Right renal cortex interstitium (tissue), 3 donors: ENCODE measurements at regions not wholly inside any gene's neighbourhood (a gene's known extent, or its start where the extent isn't known, plus 50 kb on each side); places are given as distances from the start of the nearest gene placed in this dataset.

Source experiments
- DNase-seq, 3 donors: peaks; one replicate each; pipeline ENCODE4 v3.0.0-alpha.2; 2013; ENCODE audit warnings: low read depth in 3 of 3, low spot score in 2 of 3

DNA sequence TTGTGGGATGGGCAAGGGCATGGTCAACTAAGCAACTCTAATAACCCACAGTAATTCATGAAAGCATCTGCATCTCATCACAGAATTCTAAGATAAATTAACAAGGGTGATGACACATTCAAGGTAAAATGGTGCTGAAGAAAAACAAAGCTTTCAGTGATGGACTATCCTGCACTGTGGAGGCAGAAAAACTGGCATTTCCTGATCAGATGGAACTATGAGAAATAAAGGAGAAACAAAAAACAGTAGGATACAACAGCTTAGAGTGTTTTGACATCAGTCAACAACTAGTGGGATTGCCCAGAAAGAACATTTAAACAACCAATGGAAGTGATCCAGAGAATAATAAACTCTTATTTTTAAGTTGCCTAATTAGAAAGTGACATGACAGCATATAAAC lies 327.0 kb downstream of the KLF5 start:
- DNase-seq = no peak

DNA sequence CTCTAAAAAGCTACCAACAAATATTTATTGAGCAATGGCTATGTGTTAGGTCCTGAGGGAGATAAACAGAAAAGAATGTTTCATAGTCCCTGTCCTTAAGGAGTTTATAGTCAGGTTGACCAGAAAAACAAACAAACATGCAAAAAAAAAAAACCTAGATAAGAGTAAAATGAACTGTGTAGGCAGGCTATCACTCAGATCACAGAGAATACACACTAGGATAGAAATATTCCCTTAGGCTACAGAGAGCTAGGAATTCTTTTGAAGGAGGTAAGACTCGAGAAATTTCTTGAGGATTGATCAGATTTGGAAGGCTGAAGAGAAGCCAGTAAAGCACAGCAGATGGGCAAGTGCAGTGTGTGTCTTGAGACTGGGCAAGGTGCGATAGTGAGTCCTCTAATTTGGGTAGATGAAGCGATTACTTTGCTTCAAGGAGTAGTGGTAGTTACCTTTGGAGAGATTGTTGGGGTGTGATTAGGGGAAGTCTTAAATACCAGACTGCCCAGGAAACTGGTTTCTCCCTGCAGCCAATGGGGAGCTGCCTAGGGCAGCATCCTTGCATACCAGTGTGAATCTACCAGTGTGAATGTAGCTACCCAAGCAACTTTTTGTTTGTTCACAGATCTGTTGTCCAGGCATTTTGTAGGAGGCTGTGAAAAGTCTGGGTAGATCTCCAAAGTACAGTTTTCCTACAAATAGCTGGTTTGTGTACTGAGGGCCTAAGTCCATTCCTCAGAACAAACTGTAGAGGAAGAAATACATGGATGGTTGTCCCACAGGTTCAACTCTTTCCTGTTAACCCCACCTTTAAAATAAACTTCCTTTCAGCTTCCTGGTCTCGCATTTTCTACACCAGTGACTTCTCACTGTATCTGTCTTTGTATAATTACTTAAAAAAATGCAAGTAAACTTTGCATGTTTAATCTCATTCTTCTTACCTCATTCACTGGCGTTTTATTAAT lies 314.1 kb downstream of the KLF5 start:
- DNase-seq = no peak

DNA sequence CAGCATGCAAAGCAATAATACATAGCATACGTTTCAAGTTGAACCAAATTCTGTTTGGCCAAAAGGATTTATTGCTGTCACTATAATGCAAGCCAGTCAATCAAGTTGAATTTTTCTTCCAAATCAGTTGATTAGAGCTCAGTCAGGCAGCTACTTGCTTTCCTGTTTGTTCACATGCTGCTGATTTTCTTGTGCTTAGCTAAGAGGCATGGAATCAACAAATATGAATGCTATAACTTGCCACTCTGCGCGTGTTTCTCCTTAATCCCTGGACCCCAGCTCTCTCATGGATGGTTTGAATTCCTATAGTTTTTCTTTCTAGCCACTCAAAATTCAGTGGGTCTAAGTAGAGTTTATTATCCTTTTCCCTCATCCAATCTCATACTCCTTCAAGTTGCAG lies 311.3 kb downstream of the KLF5 start:
- no peak for DNase-seq

DNA sequence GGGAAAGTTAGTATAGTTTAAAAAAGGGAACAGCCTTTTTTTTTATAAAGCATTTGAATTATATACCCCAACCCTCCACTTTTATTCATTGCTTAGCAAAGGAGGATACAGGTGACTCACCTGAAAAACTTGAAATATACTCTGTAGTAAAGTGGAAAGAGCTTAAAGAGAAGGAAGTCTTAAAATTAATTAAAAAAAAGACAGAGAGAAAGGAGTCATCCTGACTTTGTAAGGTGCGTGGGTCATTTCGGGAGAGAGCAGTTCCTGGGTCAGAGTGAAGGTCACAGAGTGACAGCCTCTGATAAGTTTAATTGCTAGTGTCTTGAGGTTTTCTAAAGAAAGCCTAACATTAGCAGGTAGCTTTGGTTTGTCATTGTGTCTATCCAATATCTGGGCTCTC lies 310.3 kb downstream of the KLF5 start:
- DNase-seq = no peak

DNA sequence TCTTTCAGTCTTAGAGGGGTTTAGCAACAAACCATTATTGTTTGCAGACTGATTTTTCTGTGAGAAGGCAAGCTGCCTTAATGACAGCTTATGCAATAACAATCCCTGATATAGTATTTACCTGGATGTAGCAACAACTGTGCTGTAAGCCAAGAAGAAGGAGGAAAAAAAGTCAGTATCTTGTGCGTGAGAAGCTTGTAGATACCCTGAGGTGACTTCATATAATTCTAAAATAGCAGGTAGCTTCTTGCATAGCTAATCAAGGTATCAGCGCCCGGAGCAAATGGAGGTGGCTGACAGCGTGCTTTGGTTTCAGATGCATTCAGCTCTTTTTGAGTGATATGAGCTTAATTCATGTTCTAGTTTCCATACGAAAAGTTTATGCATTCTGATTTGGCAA lies 309.8 kb downstream of the KLF5 start:
- DNase-seq = no peak

DNA sequence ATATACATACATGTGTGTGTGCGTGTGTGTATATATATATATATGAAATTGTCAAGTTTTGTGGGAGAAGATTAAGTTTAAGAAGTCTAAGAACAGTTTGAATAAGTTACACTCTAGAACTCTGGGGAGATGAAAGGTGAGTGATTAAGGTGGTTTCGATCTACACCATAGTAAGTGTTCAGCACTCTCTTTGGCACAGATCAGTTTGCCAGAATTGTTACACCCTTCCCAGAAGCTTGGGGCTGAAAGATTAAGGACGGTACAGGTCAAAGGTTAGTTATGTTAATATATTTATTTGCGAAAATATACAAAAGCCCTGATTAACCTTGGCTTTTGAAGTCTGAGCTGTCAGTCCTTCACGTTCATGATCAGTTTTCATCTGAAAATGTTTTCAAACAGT lies 309.1 kb downstream of the KLF5 start:
- no peak for DNase-seq

DNA sequence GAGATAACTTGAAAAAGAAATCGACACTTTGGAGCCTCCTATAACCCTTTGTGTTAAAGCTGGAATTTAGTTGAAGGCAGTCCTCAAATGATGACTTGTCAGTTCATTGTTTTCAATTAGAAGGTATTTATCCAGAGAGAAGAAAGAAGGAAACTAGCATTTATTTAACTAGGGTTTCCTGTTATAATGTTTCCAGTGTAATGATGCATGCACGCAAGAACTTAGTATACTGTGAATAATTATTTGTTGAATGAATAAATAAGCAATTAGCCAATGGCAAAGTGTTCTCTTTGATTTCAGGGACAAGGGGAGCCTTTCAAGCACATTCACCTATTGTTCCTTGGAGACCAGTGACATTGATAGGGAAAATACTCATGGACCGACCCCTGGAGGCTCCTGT lies 307.4 kb downstream of the KLF5 start:
- no peak for DNase-seq

DNA sequence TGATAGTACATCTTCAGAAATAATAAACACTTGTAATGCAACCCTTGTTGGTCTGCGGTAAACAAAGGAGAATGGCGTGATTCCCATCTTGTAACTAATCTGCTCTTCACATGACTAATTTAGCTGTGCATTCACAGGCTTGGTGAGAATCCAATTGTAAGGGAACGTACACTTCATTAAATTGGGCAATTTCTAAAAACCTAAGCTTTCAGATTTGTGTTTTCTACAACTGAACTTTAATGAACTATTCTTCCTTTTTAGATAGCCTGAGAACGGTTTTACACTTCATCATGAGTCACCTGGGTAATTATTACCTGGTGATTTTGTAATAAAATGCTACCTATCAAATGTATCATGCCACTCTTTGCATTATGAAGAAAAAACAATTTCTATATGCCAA lies 306.9 kb downstream of the KLF5 start:
- DNase-seq = no peak

DNA sequence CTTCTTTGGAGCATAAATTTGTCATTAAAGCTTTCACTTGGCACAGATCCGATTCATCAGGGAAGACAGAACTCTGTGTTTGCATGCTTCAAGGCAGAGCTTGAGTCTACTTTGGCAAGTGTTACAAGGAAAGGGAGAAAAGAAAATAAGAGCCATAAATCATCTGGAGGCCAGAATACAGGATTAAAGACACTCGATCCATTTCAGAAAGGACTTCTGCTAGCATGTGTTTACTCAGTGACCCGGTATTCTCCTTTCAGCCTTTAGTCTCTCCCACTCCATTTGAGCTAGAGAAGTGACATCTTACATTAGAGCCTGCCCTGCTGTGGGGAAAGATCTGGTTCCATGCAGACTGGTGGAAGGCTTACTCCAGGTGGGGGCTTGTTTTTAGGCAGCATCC lies 306.4 kb downstream of the KLF5 start:
- no peak for DNase-seq

DNA sequence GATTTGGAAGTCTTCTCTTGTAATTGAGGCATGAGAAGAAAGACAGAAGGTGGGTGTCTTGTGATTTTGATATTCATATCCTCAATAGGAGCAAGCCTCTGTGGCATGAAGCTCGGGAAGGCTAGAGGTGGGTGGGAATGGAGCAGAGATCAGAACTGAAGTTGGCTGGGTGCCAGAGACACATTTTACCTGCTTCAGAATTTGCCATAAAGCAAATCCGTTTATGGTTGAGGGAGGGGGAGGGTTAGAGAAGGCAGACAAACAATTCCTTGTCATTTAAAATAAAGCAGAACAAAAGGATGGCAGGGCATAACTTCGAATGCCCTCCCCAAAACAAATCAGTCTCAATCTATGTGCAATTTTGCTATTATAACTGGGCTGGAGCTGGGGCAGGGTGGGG lies 305.9 kb downstream of the KLF5 start:
- DNase-seq = no peak

DNA sequence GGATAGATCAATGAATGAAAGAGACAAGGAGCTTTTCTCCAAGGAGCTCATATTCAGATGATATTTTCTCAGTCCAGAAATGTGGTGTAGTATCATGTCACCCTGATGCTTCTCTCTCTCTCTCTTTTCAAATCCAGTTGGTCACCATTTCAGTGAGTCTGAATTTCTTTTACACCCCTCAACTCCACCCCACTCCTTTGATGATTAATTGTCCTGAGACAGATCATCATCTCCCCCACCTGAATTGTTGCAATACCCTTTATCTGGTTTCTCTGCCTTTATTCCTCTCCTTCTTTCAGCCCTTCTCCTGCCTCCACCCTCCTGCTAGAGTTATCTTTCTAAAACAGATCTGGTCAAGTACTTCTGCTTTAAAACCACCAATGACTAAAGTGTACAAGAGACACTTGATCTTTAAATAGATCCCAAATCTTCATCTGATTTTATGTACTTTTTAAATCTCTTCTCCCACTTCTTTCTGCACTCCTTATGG lies 299.8 kb downstream of the KLF5 start:
- no peak for DNase-seq

DNA sequence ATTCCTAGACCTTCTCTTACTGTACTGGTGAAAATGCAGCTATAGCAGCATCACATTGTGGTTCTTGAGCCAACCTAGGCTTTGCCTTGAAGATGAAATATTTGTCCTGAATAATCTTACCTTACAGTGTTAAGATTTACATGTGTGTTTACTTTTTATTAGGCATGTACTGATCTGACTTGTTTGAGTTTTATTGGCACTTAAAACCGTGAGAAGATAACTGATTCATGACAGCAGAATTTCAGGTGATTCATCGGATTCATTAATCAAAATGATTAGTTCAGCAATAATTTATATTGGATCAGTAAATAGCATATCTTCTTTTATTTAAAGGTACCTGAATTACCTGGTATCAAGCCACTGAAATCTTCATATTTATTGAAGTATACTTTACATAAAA lies 296.3 kb downstream of the KLF5 start:
- no peak for DNase-seq

DNA sequence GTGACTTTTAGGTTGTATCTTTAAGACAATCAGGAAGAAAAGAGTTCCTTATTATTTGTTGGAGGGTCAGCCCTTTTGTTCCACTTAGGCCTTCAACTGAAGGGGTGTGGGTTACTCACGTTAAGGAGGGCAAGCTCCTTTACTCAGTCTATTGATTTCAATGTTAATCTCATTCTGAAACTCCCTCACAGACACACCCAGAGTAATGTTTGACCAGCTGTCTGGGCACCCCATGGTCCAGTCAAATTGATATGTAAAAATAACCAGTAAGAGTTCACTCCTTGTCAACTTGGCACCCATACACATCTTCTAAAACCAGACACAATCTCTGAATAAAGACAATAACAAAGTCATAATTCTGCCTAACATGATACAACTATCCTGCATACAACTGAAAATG lies 292.9 kb downstream of the KLF5 start:
- DNase-seq = no peak

DNA sequence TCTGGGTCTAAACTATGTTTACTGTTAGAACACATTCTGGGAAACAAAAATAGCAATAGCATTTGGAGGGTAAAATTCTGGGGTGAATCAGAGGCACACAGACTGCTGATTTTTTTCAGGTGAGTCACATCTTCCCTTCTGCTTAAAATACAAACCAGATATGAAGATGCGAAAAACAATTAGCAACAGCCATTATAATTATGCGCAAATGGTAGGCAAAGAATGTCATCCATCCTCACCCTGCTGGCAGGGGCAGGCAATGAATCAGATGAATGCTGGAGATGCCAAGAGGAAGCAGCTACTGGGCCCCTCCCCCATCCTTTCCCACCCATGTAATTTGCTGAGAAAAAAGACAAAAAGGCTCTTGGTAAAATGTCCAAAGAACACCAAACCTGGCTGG lies 282.9 kb downstream of the KLF5 start:
- DNase-seq = no peak

DNA sequence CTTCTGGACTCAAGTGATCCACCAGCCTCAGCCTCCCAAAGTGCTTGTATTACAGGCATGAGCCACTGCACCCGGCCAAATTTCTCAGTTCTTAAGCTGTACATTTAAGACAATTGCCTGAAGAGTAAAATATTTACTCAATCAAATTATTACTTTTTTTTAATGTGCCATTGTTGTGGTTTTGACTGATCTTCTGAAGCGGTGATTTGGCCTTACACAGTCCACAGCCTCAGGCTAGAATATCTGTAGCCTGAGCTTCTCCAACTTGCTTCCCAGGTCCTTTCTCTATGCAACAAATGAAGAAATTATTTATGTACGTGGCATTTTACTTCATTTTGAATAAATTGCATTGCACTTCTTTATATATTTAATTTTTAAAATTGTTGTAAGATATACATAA lies 281.3 kb downstream of the KLF5 start:
- DNase-seq = no peak

DNA sequence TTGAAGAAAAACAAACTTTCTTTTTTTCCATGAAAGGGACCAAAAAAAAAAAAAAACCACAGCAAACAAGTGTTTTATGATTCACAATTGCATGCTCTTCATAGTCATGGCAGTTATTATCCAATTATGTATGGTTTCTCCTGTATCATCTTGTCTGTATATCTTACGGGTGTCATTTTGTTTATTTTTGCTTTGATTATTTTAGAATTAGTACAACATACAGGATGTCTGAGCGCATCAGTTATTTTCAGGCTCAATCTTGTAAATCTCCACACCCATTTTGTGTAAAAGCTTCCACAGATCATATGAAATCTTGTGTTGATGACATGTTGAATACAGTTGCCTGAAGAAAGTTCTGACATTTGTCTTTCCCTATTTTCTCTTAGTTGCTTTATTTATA lies 280.3 kb downstream of the KLF5 start:
- DNase-seq = no peak

DNA sequence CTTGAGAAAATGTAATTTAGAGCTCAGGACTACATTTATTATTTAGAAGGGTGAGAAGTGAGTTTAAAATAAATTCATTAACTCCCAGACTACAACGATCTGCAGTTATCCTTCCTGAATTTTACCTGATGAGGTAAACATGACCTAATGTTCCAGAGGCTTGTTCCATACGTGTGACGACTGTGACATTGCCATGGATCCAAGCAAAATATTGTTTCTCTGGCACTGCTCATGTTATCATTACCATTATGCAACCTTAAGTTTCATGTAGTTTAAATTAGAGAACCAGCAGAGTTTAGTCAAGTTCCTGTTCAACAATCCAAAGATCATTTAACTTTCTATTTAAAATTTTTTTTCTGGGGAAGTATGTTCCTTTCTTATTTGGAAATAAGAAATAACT lies 279.6 kb downstream of the KLF5 start:
- DNase-seq = no peak

DNA sequence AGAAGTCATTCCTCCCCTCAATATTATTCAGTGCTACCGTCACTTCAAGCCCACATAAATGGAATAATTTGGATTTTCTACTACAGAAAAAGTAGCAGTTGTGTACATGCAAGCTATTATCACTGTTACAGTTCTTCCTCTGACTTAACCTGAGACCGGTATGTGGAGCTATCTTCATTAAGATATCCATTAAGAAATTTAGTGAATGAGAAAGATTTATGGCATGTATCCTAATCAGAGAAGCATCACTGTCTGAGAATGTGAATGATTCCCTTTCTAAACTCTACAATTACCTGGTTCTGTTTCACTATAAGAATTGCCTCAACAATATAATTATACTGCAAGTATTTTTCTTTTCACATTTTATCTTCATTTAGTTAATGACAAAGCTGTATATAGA lies 278.7 kb downstream of the KLF5 start:
- no peak for DNase-seq

DNA sequence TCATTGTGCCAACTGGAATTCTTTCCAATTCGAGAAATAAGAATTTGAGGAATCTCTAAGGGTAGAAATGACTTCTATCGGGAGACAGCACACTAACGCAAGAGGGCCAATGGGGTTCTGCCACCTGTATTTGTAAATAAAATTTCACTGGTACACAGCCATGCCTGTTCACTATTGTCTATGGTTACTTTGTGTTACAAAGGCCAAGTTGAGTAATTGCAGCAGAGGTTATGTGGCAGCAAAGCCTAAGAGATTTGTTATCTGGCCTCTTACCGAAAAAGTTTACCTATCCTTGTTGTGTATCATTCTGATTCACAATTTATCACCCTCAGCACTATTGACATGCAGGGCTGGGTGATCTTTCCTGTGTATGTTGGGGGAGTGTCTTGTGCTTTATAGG lies 278.0 kb downstream of the KLF5 start:
- DNase-seq = no peak

DNA sequence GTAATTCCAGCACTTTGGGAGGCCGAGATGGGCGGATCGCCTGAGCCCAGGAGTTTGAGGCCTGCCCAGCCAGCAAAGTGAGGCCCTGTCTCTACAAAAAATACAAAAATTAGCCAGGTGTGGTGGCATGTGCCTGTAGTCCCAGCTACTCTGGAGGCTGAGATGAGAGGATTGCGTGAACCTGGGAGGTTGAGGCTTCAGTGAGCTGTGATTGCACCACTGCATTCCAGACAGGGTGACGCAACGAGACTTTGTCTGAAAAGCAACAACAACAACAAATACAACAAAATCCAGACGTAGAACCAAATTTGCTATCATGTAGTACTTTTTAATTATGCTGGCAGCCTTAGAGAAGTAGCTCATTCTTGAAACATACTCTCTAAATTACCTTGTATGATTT lies 277.1 kb downstream of the KLF5 start:
- no peak for DNase-seq

DNA sequence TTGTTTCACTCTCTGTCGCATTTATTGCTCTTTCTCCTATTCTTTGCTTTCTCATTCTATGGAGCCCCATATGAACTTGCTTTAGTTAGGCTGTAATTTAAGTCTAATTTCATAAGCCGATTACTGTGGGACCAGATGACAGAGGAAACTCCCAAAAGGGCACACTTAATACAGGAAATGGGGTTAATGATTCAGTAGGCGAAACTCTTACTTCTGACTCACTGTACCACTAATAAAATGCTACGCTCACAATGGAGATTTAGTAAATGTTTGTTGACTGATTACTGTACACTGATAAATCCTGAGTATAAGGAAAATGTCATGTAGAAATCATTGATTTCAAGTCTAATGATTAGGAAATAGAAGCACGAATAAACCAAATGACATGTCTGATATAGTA lies 276.4 kb downstream of the KLF5 start:
- DNase-seq = no peak

DNA sequence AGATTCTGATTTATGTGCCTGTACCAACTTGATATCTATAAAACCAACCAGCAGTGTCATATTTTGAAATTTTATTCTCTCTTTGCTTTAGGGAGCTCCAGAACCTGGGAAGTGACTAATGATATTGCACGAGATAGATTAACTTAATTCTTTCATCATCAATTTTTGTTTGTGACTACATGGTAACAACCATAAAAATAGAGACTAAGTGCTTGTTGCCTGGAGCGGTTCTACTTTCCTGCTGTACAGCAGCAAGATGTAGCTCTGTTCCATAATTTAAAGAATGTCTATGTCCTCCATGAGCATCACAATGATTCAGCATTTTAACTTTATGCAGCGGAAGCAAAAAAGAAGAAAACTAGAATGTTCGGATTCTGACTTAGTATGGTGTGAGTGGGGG lies 275.6 kb downstream of the KLF5 start:
- DNase-seq = no peak

DNA sequence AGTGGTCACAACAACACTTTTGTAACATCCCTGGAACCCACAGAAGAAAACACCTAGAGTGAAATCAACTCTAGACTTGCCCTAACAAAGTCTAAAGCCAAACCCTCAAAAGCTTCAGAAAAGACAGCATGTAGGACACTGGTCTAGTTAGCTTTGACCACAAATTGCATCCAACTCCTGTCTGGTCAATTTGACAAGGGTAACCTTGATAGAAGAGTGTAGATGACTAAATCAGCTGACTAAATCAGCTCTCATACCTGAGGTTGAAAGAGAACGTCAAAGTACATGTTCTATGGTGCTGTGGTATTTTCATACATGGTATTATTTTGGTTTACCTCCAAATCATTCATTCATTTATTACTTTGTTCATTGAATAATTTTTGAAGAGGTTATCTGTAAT lies 272.8 kb downstream of the KLF5 start:
- no peak for DNase-seq
